ENCODE measurements at regions not wholly inside any gene's neighbourhood (a gene's known extent, or its start where the extent isn't known, plus 50 kb on each side); places are given as distances from the start of the nearest gene placed in this dataset.

GRCh38 chr5:36374266-36374862 is 72.7 kb upstream of the RANBP3L start:
- Histone ChIP-seq H3K9me3 (no peaks in the 10 kb centered on the region), H3K27me3 (no peaks in the 10 kb centered on the region), H3K36me3 (ENCODE audit: low read depth, missing control alignments) (no peaks in the 10 kb centered on the region), H3K27ac (no peak overlapping the region), H3K4me1 (peaks cover 8% of the 10 kb centered on the region), H3K4me3 (no peak overlapping the region)
- DNase-seq: no peak
- 71 to 77% methylated on average over 3 of the region's 3 CpGs for WGBS, 2 donors
- TF ChIP-seq POLR2A (IDR thresholded peaks at IDR 0.05) (no peak), CTCF (IDR thresholded peaks at IDR 0.05) (no peak)
- intact Hi-C loops (cut with DNase I; ENCODE audit: low total_unique reads): no loop called here

- TF ChIP-seq CTCF (IDR thresholded peaks at IDR 0.05): no peak
- TF ChIP-seq POLR2A (IDR thresholded peaks at IDR 0.05): no peak
- 76 to 81% methylated on average over 2 of the region's 2 CpGs for WGBS, 2 donors
- intact Hi-C loops (cut with DNase I; ENCODE audit: low total_unique reads): no loop called here
- no peak overlapping the region for H3K4me3 ChIP-seq
- peaks cover 8% of the 10 kb centered on the region for H3K4me1 ChIP-seq
- no peaks in the 10 kb centered on the region for H3K36me3 ChIP-seq (ENCODE audit: low read depth, missing control alignments)
- no peaks in the 10 kb centered on the region for H3K27me3 ChIP-seq
- no peak overlapping the region for H3K27ac ChIP-seq
- no peaks in the 10 kb centered on the region for H3K9me3 ChIP-seq
- no peak for DNase-seq
These were observed 75.5 kb upstream of the RANBP3L start for GRCh38 chr5:36377192-36377591.

GRCh38 chr5:36378551-36378950 is 76.8 kb upstream of the RANBP3L start:
- no peak for DNase-seq
- H3K9me3 ChIP-seq: no peaks in the 10 kb centered on the region
- H3K27me3 ChIP-seq: no peaks in the 10 kb centered on the region
- H3K4me3 ChIP-seq: no peak overlapping the region
- WGBS, 2 donors: 67 to 94% methylated on average over 1 of the region's 1 CpG
- no peaks in the 10 kb centered on the region for H3K36me3 ChIP-seq (ENCODE audit: low read depth, missing control alignments)
- intact Hi-C loops (cut with DNase I; ENCODE audit: low total_unique reads): no loop called here
- no peak overlapping the region for H3K27ac ChIP-seq
- peaks cover 5% of the 10 kb centered on the region for H3K4me1 ChIP-seq
- TF ChIP-seq CTCF (IDR thresholded peaks at IDR 0.05) (no peak), POLR2A (IDR thresholded peaks at IDR 0.05) (no peak)

- intact Hi-C loops (cut with DNase I; ENCODE audit: low total_unique reads): no loop called here
- no peak overlapping the region for H3K4me3 ChIP-seq
- 77 to 100% methylated on average over 2 of the region's 2 CpGs for WGBS, 2 donors
- TF ChIP-seq CTCF (IDR thresholded peaks at IDR 0.05): no peak
- TF ChIP-seq POLR2A (IDR thresholded peaks at IDR 0.05): no peak
- no peak for DNase-seq
- no peaks in the 10 kb centered on the region for H3K36me3 ChIP-seq (ENCODE audit: low read depth, missing control alignments)
- no peaks in the 10 kb centered on the region for H3K27me3 ChIP-seq
- no peak overlapping the region for H3K27ac ChIP-seq
- H3K4me1 ChIP-seq: no peaks in the 10 kb centered on the region
- H3K9me3 ChIP-seq: no peaks in the 10 kb centered on the region
These were observed 81.2 kb upstream of the RANBP3L start for GRCh38 chr5:36382890-36383289.

- Histone ChIP-seq H3K27ac (no peak overlapping the region), H3K4me3 (no peak overlapping the region), H3K4me1 (no peaks in the 10 kb centered on the region), H3K36me3 (ENCODE audit: low read depth, missing control alignments) (no peaks in the 10 kb centered on the region), H3K27me3 (no peaks in the 10 kb centered on the region), H3K9me3 (no peaks in the 10 kb centered on the region)
- intact Hi-C loops (cut with DNase I; ENCODE audit: low total_unique reads): no loop called here
- no peak for TF ChIP-seq CTCF (IDR thresholded peaks at IDR 0.05)
- no peak for TF ChIP-seq POLR2A (IDR thresholded peaks at IDR 0.05)
- WGBS, 2 donors: 90 to 92% methylated on average over 5 of the region's 5 CpGs
- DNase-seq: no peak
These were observed 82.2 kb upstream of the RANBP3L start for GRCh38 chr5:36383942-36384341.

Data from testis (tissue), 2 donors.